ENCODE measurements at regions not wholly inside any gene's neighbourhood (a gene's known extent, or its start where the extent isn't known, plus 50 kb on each side); places are given as distances from the start of the nearest gene placed in this dataset.

DNA sequence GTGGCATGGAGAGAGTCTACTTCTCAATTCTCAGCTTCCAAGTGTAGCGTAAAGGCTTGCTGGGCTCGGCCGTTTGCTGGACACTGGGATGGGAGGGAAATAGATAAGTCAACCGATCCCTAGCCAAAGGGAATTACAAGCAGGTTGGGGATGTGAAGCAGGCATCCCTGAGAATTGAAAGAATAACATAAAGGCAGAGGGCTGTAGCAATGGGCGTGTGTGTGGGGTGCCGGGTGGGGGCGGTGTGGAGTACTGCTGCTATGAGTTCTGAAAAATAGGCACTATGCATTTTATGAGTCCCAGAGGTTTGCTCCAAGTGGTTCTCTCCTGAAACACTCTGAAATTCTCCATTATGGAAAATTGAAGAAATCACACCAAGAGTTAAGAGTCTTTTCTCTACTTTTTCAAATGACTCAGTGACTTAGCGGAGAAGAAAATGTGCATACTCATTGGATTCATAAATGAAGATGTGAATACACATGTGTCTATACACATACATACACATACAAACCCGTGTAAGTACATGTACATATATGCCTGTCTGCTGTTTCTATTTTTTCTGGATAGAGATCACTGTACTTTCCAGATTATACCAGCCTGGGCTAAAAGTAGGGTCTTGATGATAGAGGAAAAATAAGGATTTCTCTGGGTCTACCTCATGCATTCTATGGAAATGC lies 65.4 kb downstream of the ADRA2A start:
- Histone ChIP-seq H3K4me3 (ENCODE audit: low read depth, low read length) (no peak overlapping the region), H3K27ac (no peak overlapping the region), H3K27me3 (replicated peaks) (no peaks in the 10 kb centered on the region), H3K36me3 (replicated peaks) (no peaks in the 10 kb centered on the region)
- in situ Hi-C loops (cut with HindIII; ENCODE audit: low pct_ligation_motif_present, low sequenced_read_pairs) = no loop called here
- TF ChIP-seq, protein P1, sequence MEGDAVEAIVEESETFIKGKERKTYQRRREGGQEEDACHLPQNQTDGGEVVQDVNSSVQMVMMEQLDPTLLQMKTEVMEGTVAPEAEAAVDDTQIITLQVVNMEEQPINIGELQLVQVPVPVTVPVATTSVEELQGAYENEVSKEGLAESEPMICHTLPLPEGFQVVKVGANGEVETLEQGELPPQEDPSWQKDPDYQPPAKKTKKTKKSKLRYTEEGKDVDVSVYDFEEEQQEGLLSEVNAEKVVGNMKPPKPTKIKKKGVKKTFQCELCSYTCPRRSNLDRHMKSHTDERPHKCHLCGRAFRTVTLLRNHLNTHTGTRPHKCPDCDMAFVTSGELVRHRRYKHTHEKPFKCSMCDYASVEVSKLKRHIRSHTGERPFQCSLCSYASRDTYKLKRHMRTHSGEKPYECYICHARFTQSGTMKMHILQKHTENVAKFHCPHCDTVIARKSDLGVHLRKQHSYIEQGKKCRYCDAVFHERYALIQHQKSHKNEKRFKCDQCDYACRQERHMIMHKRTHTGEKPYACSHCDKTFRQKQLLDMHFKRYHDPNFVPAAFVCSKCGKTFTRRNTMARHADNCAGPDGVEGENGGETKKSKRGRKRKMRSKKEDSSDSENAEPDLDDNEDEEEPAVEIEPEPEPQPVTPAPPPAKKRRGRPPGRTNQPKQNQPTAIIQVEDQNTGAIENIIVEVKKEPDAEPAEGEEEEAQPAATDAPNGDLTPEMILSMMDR (IDR thresholded peaks at IDR 0.05; ENCODE audit: low read depth, low read length, missing control alignments) = no peak
- no peak for DNase-seq

DNA sequence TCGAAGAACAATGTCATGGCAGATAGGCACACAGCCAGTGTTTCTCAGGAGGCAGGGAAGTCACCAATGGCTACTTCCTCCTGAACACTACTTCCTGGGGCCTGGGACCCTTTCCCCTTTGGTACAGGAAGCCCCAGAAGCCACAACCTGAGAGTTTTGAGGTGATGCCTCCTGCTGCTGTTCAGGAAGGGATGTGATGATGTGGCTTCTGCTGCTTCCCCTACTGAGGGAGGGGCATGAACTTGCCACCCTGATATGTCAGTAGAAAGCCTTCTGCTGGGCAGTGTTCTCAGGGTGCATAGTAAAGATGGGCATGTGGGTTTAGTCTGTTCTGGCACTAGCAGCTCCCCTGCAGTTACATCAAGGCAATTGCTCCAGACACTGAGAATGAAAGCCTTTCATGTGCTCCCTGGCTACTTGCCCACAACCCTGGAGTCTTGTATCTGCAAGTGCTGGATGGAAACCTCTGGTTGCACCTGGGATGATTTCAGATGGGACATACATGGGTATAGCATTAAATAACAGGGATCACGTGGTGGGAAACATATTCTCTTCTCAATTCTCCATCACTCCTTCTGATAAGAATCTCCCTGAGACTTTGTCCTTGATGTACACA lies 69.3 kb downstream of the ADRA2A start:
- Histone ChIP-seq H3K4me3 (ENCODE audit: low read depth, low read length) (no peak overlapping the region), H3K27me3 (replicated peaks) (no peaks in the 10 kb centered on the region), H3K27ac (no peak overlapping the region), H3K36me3 (replicated peaks) (no peaks in the 10 kb centered on the region)
- TF ChIP-seq, protein P1 (IDR thresholded peaks at IDR 0.05; ENCODE audit: low read depth, low read length, missing control alignments) = no peak
- DNase-seq = no peak
- in situ Hi-C loops (cut with HindIII; ENCODE audit: low pct_ligation_motif_present, low sequenced_read_pairs) = no loop called here

- Histone ChIP-seq H3K36me3 (replicated peaks) (no peaks in the 10 kb centered on the region), H3K27ac (no peak overlapping the region), H3K4me3 (ENCODE audit: low read depth, low read length) (no peak overlapping the region), H3K27me3 (replicated peaks) (no peaks in the 10 kb centered on the region)
- TF ChIP-seq, protein P1 (IDR thresholded peaks at IDR 0.05; ENCODE audit: low read depth, low read length, missing control alignments) = no peak
- DNase-seq = no peak
- in situ Hi-C loops (cut with HindIII; ENCODE audit: low pct_ligation_motif_present, low sequenced_read_pairs) = no loop called here
Observed at GRCh38 chr10:111148025-111148424, 71.2 kb downstream of the ADRA2A start.

GRCh38 chr10:111148440-111148839 lies 71.6 kb downstream of the ADRA2A start:
- DNase-seq = no peak
- Histone ChIP-seq H3K27me3 (replicated peaks) (no peaks in the 10 kb centered on the region), H3K4me3 (ENCODE audit: low read depth, low read length) (no peak overlapping the region), H3K36me3 (replicated peaks) (no peaks in the 10 kb centered on the region), H3K27ac (no peak overlapping the region)
- in situ Hi-C loops (cut with HindIII; ENCODE audit: low pct_ligation_motif_present, low sequenced_read_pairs) = no loop called here
- TF ChIP-seq, protein P1 (IDR thresholded peaks at IDR 0.05; ENCODE audit: low read depth, low read length, missing control alignments) = no peak

DNA sequence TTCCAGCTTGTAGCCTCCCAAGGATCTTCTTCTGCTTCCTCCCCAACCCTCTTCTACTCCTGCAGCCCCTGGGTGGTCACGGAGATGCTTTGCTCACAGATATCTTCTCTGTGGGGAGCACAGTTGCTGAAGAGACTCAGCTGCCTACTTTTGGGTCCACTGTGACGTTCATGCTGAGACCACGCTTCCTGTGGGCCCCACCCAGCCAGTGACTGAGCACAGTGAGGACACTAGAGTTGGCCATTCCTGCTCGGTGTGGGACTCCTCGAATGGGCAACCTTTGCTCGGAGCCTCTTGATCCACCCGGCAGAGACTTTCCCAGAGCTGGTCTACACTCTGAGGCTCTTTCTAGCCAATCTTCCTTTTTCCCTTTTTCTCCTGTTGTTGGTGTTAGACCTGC lies 73.9 kb downstream of the ADRA2A start:
- H3K27ac ChIP-seq = no peak overlapping the region
- H3K27me3 ChIP-seq (replicated peaks) = no peaks in the 10 kb centered on the region
- in situ Hi-C loops (cut with HindIII; ENCODE audit: low pct_ligation_motif_present, low sequenced_read_pairs) = no loop called here
- DNase-seq = no peak
- TF ChIP-seq, protein P1 (IDR thresholded peaks at IDR 0.05; ENCODE audit: low read depth, low read length, missing control alignments) = no peak
- H3K36me3 ChIP-seq (replicated peaks) = no peaks in the 10 kb centered on the region
- no peak overlapping the region for H3K4me3 ChIP-seq (ENCODE audit: low read depth, low read length)
